Panc1 (cell line): ENCODE measurements at regions not wholly inside any gene's neighbourhood (a gene's known extent, or its start where the extent isn't known, plus 50 kb on each side); places are given as distances from the start of the nearest gene placed in this dataset.

Experiments
- POLR2AphosphoS5 ChIP-seq: IDR thresholded peaks from 2 replicates; pipeline ENCODE4 v1.6.1; 2012; ENCODE audit warnings: mild to moderate bottlenecking, low read depth, low read length, moderate library complexity
- TCF7L2 ChIP-seq: IDR thresholded peaks from 2 replicates; pipeline ENCODE4 v1.6.1; 2011; ENCODE audit warnings: mild to moderate bottlenecking, low read depth, low read length, inconsistent platforms
- TF ChIP-seq, protein P1 (sequence below): fragments of 450-650 bp; IDR thresholded peaks from 2 replicates; pipeline ENCODE4 v1.5.1; 2017; ENCODE audit warnings: mild to moderate bottlenecking

DNA sequence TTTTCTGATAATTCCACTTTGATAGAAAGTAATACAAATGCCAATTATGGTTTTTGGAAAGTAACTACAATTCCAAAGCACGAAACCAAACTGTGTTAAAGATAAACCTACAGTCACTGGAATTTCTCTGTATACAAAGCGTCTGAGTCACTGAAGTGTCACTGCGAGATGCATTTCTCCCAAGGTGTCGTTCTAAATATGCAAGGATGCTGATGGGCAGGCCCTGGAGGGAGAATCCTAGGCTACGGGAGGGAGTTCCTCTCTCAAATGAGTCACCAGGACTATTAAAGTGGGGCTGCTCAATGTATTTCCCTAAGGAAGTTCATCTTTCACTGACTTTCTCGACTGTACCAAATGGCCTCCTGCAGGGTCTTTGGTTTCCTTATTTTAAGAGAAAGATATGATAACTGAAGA, 163.8 kb upstream of the STK17B start:
- TF ChIP-seq, protein P1, sequence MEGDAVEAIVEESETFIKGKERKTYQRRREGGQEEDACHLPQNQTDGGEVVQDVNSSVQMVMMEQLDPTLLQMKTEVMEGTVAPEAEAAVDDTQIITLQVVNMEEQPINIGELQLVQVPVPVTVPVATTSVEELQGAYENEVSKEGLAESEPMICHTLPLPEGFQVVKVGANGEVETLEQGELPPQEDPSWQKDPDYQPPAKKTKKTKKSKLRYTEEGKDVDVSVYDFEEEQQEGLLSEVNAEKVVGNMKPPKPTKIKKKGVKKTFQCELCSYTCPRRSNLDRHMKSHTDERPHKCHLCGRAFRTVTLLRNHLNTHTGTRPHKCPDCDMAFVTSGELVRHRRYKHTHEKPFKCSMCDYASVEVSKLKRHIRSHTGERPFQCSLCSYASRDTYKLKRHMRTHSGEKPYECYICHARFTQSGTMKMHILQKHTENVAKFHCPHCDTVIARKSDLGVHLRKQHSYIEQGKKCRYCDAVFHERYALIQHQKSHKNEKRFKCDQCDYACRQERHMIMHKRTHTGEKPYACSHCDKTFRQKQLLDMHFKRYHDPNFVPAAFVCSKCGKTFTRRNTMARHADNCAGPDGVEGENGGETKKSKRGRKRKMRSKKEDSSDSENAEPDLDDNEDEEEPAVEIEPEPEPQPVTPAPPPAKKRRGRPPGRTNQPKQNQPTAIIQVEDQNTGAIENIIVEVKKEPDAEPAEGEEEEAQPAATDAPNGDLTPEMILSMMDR, result no peak
- TF ChIP-seq TCF7L2 (no peak), POLR2AphosphoS5 (peak; percentile 53; the same call in 1 of the 2 replicates)
